ENCODE measurements at regions not wholly inside any gene's neighbourhood (a gene's known extent, or its start where the extent isn't known, plus 50 kb on each side); places are given as distances from the start of the nearest gene placed in this dataset.

GRCh38 chr4:27790911-27791310 lies 930.3 kb downstream of the STIM2 start:
- peaks cover 8% of the 10 kb centered on the region for H3K9me3 Mint-ChIP-seq
- no peak overlapping the region for H3K27ac Mint-ChIP-seq
- intact Hi-C loops (cut with DNase I, micrococcal nuclease): no loop called here

DNA sequence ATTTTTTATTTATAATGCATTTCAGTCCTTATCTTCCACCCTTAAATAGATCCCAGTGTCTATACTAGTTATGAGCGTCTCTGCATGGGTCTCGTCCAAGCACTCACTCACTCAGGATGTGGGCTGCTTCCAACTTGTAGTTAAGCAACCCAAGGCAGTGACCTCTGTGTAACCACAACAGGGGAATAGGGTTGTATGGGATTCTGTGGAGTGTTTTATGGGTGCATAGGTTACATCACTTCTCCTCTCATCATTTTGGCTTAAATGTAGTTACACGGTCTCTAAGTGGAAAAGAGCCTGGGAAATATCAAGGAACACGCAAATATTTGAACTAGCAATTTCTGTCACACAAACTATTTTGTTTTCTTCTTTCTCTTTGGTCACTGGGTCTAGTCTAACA lies 931.0 kb downstream of the STIM2 start:
- peaks cover 8% of the 10 kb centered on the region for H3K9me3 Mint-ChIP-seq
- peaks cover 0 to 4% of the 10 kb centered on the region in 2 experiments for H3K9me3 ChIP-seq (ENCODE audit: control insufficient read depth in 1 of 2, insufficient read depth in 1 of 2, low read length in 2 of 2)
- H3K4me3 Mint-ChIP-seq: no peak overlapping the region

More at GRCh38 chr4:27790911-27791310, 930.3 kb downstream of the STIM2 start:
- DNase-seq: no peak
- ChIA-PET CTCF (no interaction called here), POLR2A (no interaction called here)
- Histone ChIP-seq H3K27ac (ENCODE audit: low read depth in 1 of 2, low read length in 2 of 2) (no peak overlapping the region), H3K9me3 (ENCODE audit: control insufficient read depth in 1 of 2, insufficient read depth in 1 of 2, low read length in 2 of 2) (peaks cover 0 to 4% of the 10 kb centered on the region in 2 experiments), H3K4me3 (ENCODE audit: low read length) (no peak overlapping the region), H3K36me3 (ENCODE audit: insufficient read depth, low read length) (no peaks in the 10 kb centered on the region), H3K4me1 (ENCODE audit: insufficient read depth, low read length) (no peaks in the 10 kb centered on the region), H3K27me3 (ENCODE audit: control insufficient read depth in 1 of 2, insufficient read depth in 2 of 2, low read length in 2 of 2) (no peaks in the 10 kb centered on the region)
- no peak for ATAC-seq (ENCODE audit: poor library complexity)
- Mint-ChIP-seq H3K27me3 (no peaks in the 10 kb centered on the region), H3K4me3 (no peak overlapping the region), H3K4me1 (ENCODE audit: low read depth) (no peaks in the 10 kb centered on the region), H3K36me3 (ENCODE audit: low read depth) (no peaks in the 10 kb centered on the region)
- no peak for TF ChIP-seq CTCF (IDR thresholded peaks at IDR 0.05)

DNA sequence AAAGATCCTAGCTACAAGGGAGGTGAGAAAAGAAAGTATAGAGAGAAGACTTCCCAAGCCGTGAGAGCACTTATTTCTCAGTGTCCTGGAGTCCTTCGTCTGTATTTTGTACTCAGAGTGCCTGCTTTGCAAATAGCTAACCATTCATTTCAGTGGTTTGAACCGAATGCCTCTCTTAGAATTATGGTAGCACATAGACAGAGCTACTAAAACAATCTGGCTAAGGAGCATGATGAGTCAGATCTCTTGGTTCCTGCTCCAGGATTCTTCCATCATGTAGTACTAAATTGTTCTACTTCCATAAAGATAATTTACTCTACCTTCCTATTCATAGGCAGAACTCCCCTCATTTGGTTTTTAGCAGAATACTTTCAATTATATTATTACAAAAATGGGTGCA lies 946.6 kb downstream of the STIM2 start:
- Histone ChIP-seq H3K27ac (ENCODE audit: low read depth in 1 of 2, low read length in 2 of 2) (no peak overlapping the region), H3K4me1 (ENCODE audit: insufficient read depth, low read length) (no peaks in the 10 kb centered on the region), H3K36me3 (ENCODE audit: insufficient read depth, low read length) (no peaks in the 10 kb centered on the region), H3K27me3 (ENCODE audit: control insufficient read depth in 1 of 2, insufficient read depth in 2 of 2, low read length in 2 of 2) (no peaks in the 10 kb centered on the region), H3K9me3 (ENCODE audit: control insufficient read depth in 1 of 2, insufficient read depth in 1 of 2, low read length in 2 of 2) (no peaks in the 10 kb centered on the region), H3K4me3 (ENCODE audit: low read length) (no peak overlapping the region)
- ChIA-PET POLR2A (no interaction called here), CTCF (no interaction called here)
- ATAC-seq (ENCODE audit: poor library complexity) (no peak), DNase-seq (no peak)
- Mint-ChIP-seq H3K4me1 (ENCODE audit: low read depth) (no peaks in the 10 kb centered on the region), H3K9me3 (peaks cover 9% of the 10 kb centered on the region), H3K27me3 (no peaks in the 10 kb centered on the region), H3K36me3 (ENCODE audit: low read depth) (no peaks in the 10 kb centered on the region), H3K27ac (no peak overlapping the region), H3K4me3 (no peak overlapping the region)
- intact Hi-C loops (cut with DNase I, micrococcal nuclease): no loop called here
- no peak for TF ChIP-seq CTCF (IDR thresholded peaks at IDR 0.05)

More for the DNA sequence above, 931.0 kb downstream of the STIM2 start:
- Histone ChIP-seq H3K27ac (ENCODE audit: low read depth in 1 of 2, low read length in 2 of 2) (no peak overlapping the region), H3K4me1 (ENCODE audit: insufficient read depth, low read length) (no peaks in the 10 kb centered on the region), H3K27me3 (ENCODE audit: control insufficient read depth in 1 of 2, insufficient read depth in 2 of 2, low read length in 2 of 2) (no peaks in the 10 kb centered on the region), H3K4me3 (ENCODE audit: low read length) (no peak overlapping the region), H3K36me3 (ENCODE audit: insufficient read depth, low read length) (no peaks in the 10 kb centered on the region)
- no peak for TF ChIP-seq CTCF (IDR thresholded peaks at IDR 0.05)
- no peaks in the 10 kb centered on the region for H3K4me1 Mint-ChIP-seq (ENCODE audit: low read depth)
- ATAC-seq (ENCODE audit: poor library complexity) (no peak), DNase-seq (no peak)
- no peak overlapping the region for H3K27ac Mint-ChIP-seq
- intact Hi-C loops (cut with DNase I, micrococcal nuclease): no loop called here
- H3K36me3 Mint-ChIP-seq (ENCODE audit: low read depth): no peaks in the 10 kb centered on the region
- no peaks in the 10 kb centered on the region for H3K27me3 Mint-ChIP-seq
- CTCF ChIA-PET: no interaction called here
- POLR2A ChIA-PET: no interaction called here

Data from CD4-positive, alpha-beta T cell (primary cell).